PC-3 (cell line): ENCODE measurements at regions not wholly inside any gene's neighbourhood (a gene's known extent, or its start where the extent isn't known, plus 50 kb on each side); places are given as distances from the start of the nearest gene placed in this dataset.

ENCODE experiments used
- ATAC-seq: fragments of 200-7000 bp; cut with Tn5 transposase; 2 replicates; pipeline ENCODE4 v1.9.1; 2020; ENCODE audit warnings: mild to moderate bottlenecking, moderate library complexity
- BruUV-seq: library from RNA; stranded (reverse); fragments of 400-500 nt; replicated peaks from 2 replicates; lab custom pipeline; 2021; lab: Mats Ljungman, UMichigan
- CTCF ChIA-PET: fragments of 300-600 bp; sonication (Branson Sonifier 250); formaldehyde crosslinking; loops from one replicate; lab custom pipeline; 2022; ENCODE audit warnings: antibody characterized with exemption; lab: Charles Lee
- POLR2A ChIA-PET: fragments of 300-600 bp; sonication (Branson Sonifier 250); formaldehyde crosslinking; loops from one replicate; lab custom pipeline; 2022; ENCODE audit warnings: antibody characterized with exemption; ENCODE audit not compliant: unreplicated experiment; lab: Charles Lee
- DNase-seq: peaks from one replicate; pipeline ENCODE4 v3.0.0-alpha.2; 2015
- H2AFZ ChIP-seq: fragments of 300-600 bp; sonication (generic); 2 replicates; pipeline ENCODE4 v1.6.0; 2016; ENCODE audit warnings: antibody characterized with exemption, low read length
- H3F3A ChIP-seq: fragments of 300-600 bp; sonication (generic); one replicate; pipeline ENCODE4 v1.6.0; 2017; ENCODE audit warnings: antibody characterized with exemption, low read length, control low read depth, mild to moderate bottlenecking; ENCODE audit not compliant: unreplicated experiment
- H3K27ac ChIP-seq: fragments of 300-600 bp; sonication (generic); 2 replicates; pipeline ENCODE4 v1.5.1; 2016; ENCODE audit warnings: mild to moderate bottlenecking, low read length
- H3K27me3 ChIP-seq: fragments of 300-600 bp; sonication (generic); 2 replicates; pipeline ENCODE4 v1.6.1; 2016; ENCODE audit warnings: low read length, mixed read lengths
- H3K36me3 ChIP-seq: fragments of 300-600 bp; sonication (generic); 2 replicates; pipeline ENCODE4 v1.6.1; 2016; ENCODE audit warnings: low read depth, mixed run types, low read length, mixed read lengths
- H3K4me1 ChIP-seq: fragments of 300-600 bp; sonication (generic); 2 replicates; pipeline ENCODE4 v1.5.1; 2016; ENCODE audit warnings: low read length; ENCODE audit not compliant: insufficient read depth
- H3K4me2 ChIP-seq: fragments of 300-600 bp; sonication (generic); 2 replicates; pipeline ENCODE4 v1.6.0; 2016; ENCODE audit warnings: low read length
- H3K4me3 ChIP-seq: fragments of 300-600 bp; sonication (generic); 2 replicates; pipeline ENCODE4 v1.5.1; 2016; ENCODE audit warnings: mild to moderate bottlenecking, low read length, mixed read lengths
- H3K79me2 ChIP-seq: fragments of 300-600 bp; sonication (generic); 2 replicates; pipeline ENCODE4 v1.6.1; 2017; ENCODE audit warnings: low read length, mixed read lengths
- H3K9ac ChIP-seq: fragments of 300-600 bp; sonication (generic); 2 replicates; pipeline ENCODE4 v1.6.0; 2016; ENCODE audit warnings: mild to moderate bottlenecking, low read length
- H3K9me2 ChIP-seq: fragments of 300-600 bp; sonication (generic); replicated peaks from 2 replicates; pipeline ENCODE4 v1.6.1; 2016; ENCODE audit warnings: mixed run types, low read length, mixed read lengths
- H3K9me3 ChIP-seq: fragments of 300-600 bp; sonication (generic); 2 replicates; pipeline ENCODE4 v1.6.1; 2016; ENCODE audit warnings: low read length, mixed read lengths
- H4K20me1 ChIP-seq: fragments of 300-600 bp; sonication (generic); 2 replicates; pipeline ENCODE4 v1.6.1; 2016; ENCODE audit warnings: low read length, mixed read lengths
- EZH2 ChIP-seq: fragments of 300-600 bp; sonication (generic); IDR thresholded peaks from one replicate; pipeline ENCODE4 v1.6.1; 2017; ENCODE audit warnings: antibody characterized with exemption, mild to moderate bottlenecking, low read length; ENCODE audit not compliant: unreplicated experiment
- EZH2phosphoT487 ChIP-seq: fragments of 300-600 bp; sonication (generic); IDR thresholded peaks from 2 replicates; pipeline ENCODE4 v1.6.1; 2018; ENCODE audit warnings: mild to moderate bottlenecking, antibody characterized with exemption, low read length, borderline replicate concordance
- intact Hi-C: fragments of 100-400 bp; cut with micrococcal nuclease; formaldehyde crosslinking; loops from 2 replicates; pipeline ENCODE4 v1.9.0; 2023
- TF ChIP-seq, protein P1 (sequence below): fragments of 300-600 bp; sonication (generic); conservative IDR thresholded peaks from 2 replicates; pipeline ENCODE4 v1.5.1; 2017; ENCODE audit warnings: antibody characterized with exemption, low read depth, mild to moderate bottlenecking, low read length

DNA sequence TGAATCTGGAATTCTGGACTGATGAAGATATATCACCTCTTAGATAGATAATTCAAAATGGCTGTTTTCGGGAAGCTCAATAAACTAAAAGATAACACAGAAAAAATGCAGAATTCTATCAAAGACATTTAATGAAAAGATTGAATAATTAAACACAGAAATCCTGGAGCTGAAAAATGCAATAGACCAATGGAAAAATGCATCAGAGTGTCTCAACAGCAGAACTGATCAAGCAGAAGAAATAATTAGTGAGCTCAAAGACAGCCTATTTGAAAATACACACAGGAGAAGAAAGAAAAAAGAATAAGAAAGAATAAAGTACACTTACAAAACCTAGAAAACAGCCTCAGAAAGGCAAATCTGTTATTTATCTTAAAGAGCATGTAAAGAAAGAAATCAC is 356.4 kb upstream of the B3GAT1 start:
- H3K9me3 ChIP-seq = peaks cover 33% of the 10 kb centered on the region
- H3K9me2 ChIP-seq = no peaks in the 10 kb centered on the region
- CTCF ChIA-PET = no interaction called here
- peaks cover 8% of the 10 kb centered on the region; the same call in 1 of the 2 replicates for H3K79me2 ChIP-seq
- H3K36me3 ChIP-seq = peaks cover 13% of the 10 kb centered on the region; the same call in 1 of the 2 replicates
- intact Hi-C loops = no loop called here
- H3K4me3 ChIP-seq = no peak overlapping the region
- no TSS peak for BruUV-seq
- H4K20me1 ChIP-seq = no peaks in the 10 kb centered on the region
- H2AFZ ChIP-seq = no peak overlapping the region
- TF ChIP-seq, protein P1, sequence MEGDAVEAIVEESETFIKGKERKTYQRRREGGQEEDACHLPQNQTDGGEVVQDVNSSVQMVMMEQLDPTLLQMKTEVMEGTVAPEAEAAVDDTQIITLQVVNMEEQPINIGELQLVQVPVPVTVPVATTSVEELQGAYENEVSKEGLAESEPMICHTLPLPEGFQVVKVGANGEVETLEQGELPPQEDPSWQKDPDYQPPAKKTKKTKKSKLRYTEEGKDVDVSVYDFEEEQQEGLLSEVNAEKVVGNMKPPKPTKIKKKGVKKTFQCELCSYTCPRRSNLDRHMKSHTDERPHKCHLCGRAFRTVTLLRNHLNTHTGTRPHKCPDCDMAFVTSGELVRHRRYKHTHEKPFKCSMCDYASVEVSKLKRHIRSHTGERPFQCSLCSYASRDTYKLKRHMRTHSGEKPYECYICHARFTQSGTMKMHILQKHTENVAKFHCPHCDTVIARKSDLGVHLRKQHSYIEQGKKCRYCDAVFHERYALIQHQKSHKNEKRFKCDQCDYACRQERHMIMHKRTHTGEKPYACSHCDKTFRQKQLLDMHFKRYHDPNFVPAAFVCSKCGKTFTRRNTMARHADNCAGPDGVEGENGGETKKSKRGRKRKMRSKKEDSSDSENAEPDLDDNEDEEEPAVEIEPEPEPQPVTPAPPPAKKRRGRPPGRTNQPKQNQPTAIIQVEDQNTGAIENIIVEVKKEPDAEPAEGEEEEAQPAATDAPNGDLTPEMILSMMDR = no peak
- no peak for TF ChIP-seq EZH2
- no peak for TF ChIP-seq EZH2phosphoT487
- no peaks in the 10 kb centered on the region for H3K27me3 ChIP-seq
- no peak overlapping the region for H3K4me2 ChIP-seq
- H3K9ac ChIP-seq = no peak overlapping the region
- POLR2A ChIA-PET = no interaction called here
- no peak for DNase-seq
- H3K4me1 ChIP-seq = 0 out of 2 replicates have a peak, but pooled peaks cover 2% of the 10 kb centered on the region
- H3F3A ChIP-seq = no peaks in the 10 kb centered on the region
- H3K27ac ChIP-seq = no peak overlapping the region
- ATAC-seq = no peak

DNA sequence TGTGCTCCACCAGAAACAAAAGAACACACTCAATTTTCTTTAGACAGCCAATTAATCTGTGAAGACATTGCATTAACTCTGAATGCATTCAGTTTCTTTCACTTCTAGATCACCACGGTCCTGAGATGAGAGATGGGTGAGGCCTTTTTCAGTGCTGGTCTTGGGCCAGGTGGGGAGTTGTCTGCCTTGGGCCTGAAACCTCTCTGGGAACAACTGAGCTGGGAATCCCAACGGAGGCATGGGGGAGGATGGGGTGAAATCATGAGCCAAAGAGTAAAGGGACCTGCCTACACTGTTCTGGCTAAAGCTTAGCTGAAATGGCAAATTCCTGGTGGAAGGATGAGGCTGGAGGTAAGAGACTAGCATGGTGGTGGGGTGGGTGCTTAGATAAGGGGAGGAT is 353.5 kb upstream of the B3GAT1 start:
- ChIA-PET POLR2A (no interaction called here), CTCF (no interaction called here)
- no TSS peak for BruUV-seq

DNA sequence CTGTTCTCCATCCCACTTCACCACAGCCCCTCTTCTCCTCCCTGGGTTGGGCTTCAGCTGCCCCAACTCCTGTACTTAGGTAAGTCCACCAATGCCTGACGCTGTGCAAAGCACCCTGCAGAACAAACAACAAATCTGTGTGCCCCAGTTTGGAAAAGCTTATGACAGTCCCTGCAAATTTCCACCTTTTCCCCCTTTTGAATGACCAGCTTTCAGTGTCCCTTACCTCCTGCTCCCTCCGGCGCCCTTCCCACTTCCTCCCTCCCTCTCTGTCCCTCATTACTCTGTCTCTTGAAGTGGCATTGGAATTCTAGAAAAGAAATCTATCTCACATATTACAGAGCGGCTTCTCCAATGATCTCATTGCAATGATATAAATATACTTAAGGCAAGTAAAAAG is 352.9 kb upstream of the B3GAT1 start:
- no peaks in the 10 kb centered on the region for H4K20me1 ChIP-seq
- no peak for TF ChIP-seq EZH2phosphoT487
- TF ChIP-seq, protein P1 = no peak
- TF ChIP-seq EZH2 = no peak
- H3K4me2 ChIP-seq = no peak overlapping the region
- DNase-seq = no peak
- H3K4me1 ChIP-seq = peaks cover 12% of the 10 kb centered on the region; the same call in 1 of the 2 replicates
- intact Hi-C loops = no loop called here
- H3K79me2 ChIP-seq = peaks cover 12% of the 10 kb centered on the region; the same call in 1 of the 2 replicates
- H2AFZ ChIP-seq = no peak overlapping the region
- H3K9ac ChIP-seq = no peak overlapping the region
- H3K9me3 ChIP-seq = peaks cover 27% of the 10 kb centered on the region
- no peak overlapping the region for H3K4me3 ChIP-seq
- H3K36me3 ChIP-seq = peaks cover 13% of the 10 kb centered on the region; the same call in 1 of the 2 replicates
- no peak for ATAC-seq
- H3F3A ChIP-seq = no peaks in the 10 kb centered on the region
- no peaks in the 10 kb centered on the region for H3K27me3 ChIP-seq
- no TSS peak for BruUV-seq
- H3K9me2 ChIP-seq = no peaks in the 10 kb centered on the region
- no peak overlapping the region for H3K27ac ChIP-seq
- POLR2A ChIA-PET = no interaction called here
- CTCF ChIA-PET = no interaction called here

More for the DNA sequence above, 353.5 kb upstream of the B3GAT1 start:
- Histone ChIP-seq H3K4me2 (no peak overlapping the region), H3K9ac (no peak overlapping the region), H3K36me3 (peaks cover 13% of the 10 kb centered on the region; the same call in 1 of the 2 replicates), H3F3A (no peaks in the 10 kb centered on the region), H3K27ac (no peak overlapping the region), H4K20me1 (no peaks in the 10 kb centered on the region), H2AFZ (no peak overlapping the region), H3K4me3 (no peak overlapping the region), H3K9me2 (no peaks in the 10 kb centered on the region), H3K79me2 (peaks cover 12% of the 10 kb centered on the region; the same call in 1 of the 2 replicates), H3K27me3 (no peaks in the 10 kb centered on the region), H3K9me3 (peaks cover 28% of the 10 kb centered on the region), H3K4me1 (peaks cover 12% of the 10 kb centered on the region; the same call in 1 of the 2 replicates)
- ATAC-seq (no peak), DNase-seq (no peak)
- intact Hi-C loops = no loop called here
- TF ChIP-seq EZH2 (no peak), EZH2phosphoT487 (no peak)
- TF ChIP-seq, protein P1 = no peak
